ENCODE measurements at regions not wholly inside any gene's neighbourhood (a gene's known extent, or its start where the extent isn't known, plus 50 kb on each side); places are given as distances from the start of the nearest gene placed in this dataset.
A peak's percentile ranks its signal among the peaks of the same experiment; 100 is the strongest.

DNA sequence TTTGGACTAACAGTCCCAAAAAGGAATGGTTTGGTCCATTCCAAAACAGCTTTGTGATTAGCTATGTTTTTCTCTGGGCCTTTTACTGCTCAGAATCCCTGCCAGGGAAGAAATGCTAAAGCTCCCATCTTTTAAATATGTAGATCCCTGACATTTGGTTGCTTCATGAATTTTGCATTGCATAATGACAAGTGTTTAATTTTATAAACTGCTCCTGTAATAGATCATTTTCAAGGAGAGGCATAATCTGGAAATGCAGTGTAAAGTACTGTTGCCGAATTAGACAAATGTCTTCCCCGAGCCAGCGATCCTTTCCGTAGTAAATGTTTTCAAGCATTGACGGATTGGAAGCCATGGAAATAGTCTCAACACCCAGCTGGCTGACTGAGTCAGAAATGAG, 291.3 kb upstream of the PRKD1 start:
- ChIA-PET CTCF (no interaction called here), POLR2A (ENCODE audit: unreplicated experiment) (no interaction called here)
- Histone ChIP-seq H3K79me2 (ENCODE audit: low read length) (no peaks in the 10 kb centered on the region), H3K4me3 (ENCODE audit: low read length) (no peak overlapping the region), H3K9ac (ENCODE audit: low read length) (no peak overlapping the region), H3F3A (ENCODE audit: low read length, unreplicated experiment) (peaks cover 3% of the 10 kb centered on the region), H3K9me2 (replicated peaks; ENCODE audit: low read length) (no peaks in the 10 kb centered on the region), H3K27me3 (ENCODE audit: low read length) (no peaks in the 10 kb centered on the region), H2AFZ (ENCODE audit: low read length) (no peak overlapping the region), H3K9me3 (ENCODE audit: low read length) (no peaks in the 10 kb centered on the region), H3K4me2 (ENCODE audit: low read length) (no peak overlapping the region), H3K36me3 (ENCODE audit: low read depth, low read length) (no peaks in the 10 kb centered on the region), H4K20me1 (ENCODE audit: low read length) (no peaks in the 10 kb centered on the region), H3K27ac (ENCODE audit: low read length) (no peak overlapping the region), H3K4me1 (ENCODE audit: insufficient read depth, low read length) (peaks cover 24% of the 10 kb centered on the region)
- DNase-seq (no peak), ATAC-seq (no peak)
- TF ChIP-seq EZH2 (IDR thresholded peaks at IDR 0.05; ENCODE audit: low read length, unreplicated experiment) (no peak), EZH2phosphoT487 (IDR thresholded peaks at IDR 0.05; ENCODE audit: borderline replicate concordance, low read length) (no peak)
- TF ChIP-seq, protein P1, sequence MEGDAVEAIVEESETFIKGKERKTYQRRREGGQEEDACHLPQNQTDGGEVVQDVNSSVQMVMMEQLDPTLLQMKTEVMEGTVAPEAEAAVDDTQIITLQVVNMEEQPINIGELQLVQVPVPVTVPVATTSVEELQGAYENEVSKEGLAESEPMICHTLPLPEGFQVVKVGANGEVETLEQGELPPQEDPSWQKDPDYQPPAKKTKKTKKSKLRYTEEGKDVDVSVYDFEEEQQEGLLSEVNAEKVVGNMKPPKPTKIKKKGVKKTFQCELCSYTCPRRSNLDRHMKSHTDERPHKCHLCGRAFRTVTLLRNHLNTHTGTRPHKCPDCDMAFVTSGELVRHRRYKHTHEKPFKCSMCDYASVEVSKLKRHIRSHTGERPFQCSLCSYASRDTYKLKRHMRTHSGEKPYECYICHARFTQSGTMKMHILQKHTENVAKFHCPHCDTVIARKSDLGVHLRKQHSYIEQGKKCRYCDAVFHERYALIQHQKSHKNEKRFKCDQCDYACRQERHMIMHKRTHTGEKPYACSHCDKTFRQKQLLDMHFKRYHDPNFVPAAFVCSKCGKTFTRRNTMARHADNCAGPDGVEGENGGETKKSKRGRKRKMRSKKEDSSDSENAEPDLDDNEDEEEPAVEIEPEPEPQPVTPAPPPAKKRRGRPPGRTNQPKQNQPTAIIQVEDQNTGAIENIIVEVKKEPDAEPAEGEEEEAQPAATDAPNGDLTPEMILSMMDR (conservative IDR thresholded peaks at IDR 0.05; ENCODE audit: low read depth, low read length) = no peak
- intact Hi-C loops (cut with micrococcal nuclease) = loop anchor here (10.0 kb wide), 1 partner anchor 294 kb away; the partner anchor contains the start of gene PRKD1
- BruUV-seq (replicated peaks) = no TSS peak

DNA sequence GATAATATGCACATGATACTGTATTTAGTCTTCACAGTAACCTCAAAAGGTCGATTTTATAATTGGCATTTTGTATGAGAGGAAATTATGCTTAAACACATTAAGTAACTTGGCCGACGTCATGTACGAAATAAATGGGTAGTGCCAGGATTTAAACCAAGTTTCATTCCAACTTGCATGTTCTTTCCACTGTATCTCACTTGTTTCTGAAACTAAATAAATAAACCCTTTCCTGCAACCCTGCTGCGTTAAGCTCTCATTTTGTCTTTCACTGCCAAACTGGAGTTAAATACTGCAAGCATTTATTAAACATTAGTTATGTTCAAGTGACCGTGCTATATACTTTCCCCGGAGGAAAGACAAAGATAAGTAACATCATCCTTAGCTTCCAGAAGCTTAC, 293.9 kb upstream of the PRKD1 start:
- H3K4me3 ChIP-seq (ENCODE audit: low read length) = no peak overlapping the region
- ATAC-seq (no peak), DNase-seq (no peak)
- no peaks in the 10 kb centered on the region for H3K79me2 ChIP-seq (ENCODE audit: low read length)
- ChIA-PET CTCF (interaction anchor here (1.3 kb wide), 1 partner anchor 49 kb away, joined by 5 read pairs; no protein-coding TSS in a partner anchor), POLR2A (ENCODE audit: unreplicated experiment) (interaction anchor here (0.7 kb wide), 1 partner anchor 558 kb away, joined by 4 read pairs; no protein-coding TSS in a partner anchor)
- H3K9me3 ChIP-seq (ENCODE audit: low read length) = no peaks in the 10 kb centered on the region
- intact Hi-C loops (cut with micrococcal nuclease) = loop anchor here (10.0 kb wide), 2 partner anchors 223 to 1567 kb away; no protein-coding TSS in a partner anchor
- TF ChIP-seq, protein P1 (conservative IDR thresholded peaks at IDR 0.05; ENCODE audit: low read depth, low read length) = no peak
- no peak for TF ChIP-seq EZH2phosphoT487 (IDR thresholded peaks at IDR 0.05; ENCODE audit: borderline replicate concordance, low read length)
- H3K9ac ChIP-seq (ENCODE audit: low read length) = no peak overlapping the region
- no peaks in the 10 kb centered on the region for H3K27me3 ChIP-seq (ENCODE audit: low read length)
- no peaks in the 10 kb centered on the region for H4K20me1 ChIP-seq (ENCODE audit: low read length)
- H2AFZ ChIP-seq (ENCODE audit: low read length) = no peak overlapping the region
- peaks cover 34% of the 10 kb centered on the region for H3K4me1 ChIP-seq (ENCODE audit: insufficient read depth, low read length)
- H3F3A ChIP-seq (ENCODE audit: low read length, unreplicated experiment) = peaks cover 3% of the 10 kb centered on the region
- H3K27ac ChIP-seq (ENCODE audit: low read length) = no peak overlapping the region
- peak overlapping the region; percentile 38 for H3K4me2 ChIP-seq (ENCODE audit: low read length)
- BruUV-seq (replicated peaks) = no TSS peak
- H3K36me3 ChIP-seq (ENCODE audit: low read depth, low read length) = no peaks in the 10 kb centered on the region
- no peaks in the 10 kb centered on the region for H3K9me2 ChIP-seq (replicated peaks; ENCODE audit: low read length)

DNA sequence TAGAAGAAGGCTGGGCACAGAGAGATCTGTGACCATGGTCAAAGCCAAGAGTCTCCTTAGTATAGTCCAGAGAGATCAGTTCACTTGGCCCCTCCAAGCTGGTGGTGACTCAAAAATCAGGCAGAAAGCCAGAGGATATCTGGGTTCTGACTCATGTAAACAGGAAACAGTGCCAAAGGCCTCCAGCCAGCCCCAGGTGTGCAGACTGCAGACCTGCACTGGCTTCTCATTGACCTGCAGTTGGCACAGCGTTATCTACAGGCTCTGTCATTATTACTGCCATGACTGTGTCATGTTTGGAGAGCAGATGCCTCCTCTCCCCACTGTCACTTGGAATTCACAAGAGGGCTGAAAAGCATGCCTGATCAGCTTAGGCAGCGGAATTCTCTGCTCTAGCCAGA, 295.7 kb upstream of the PRKD1 start:
- no peak overlapping the region for H3K9ac ChIP-seq (ENCODE audit: low read length)
- intact Hi-C loops (cut with micrococcal nuclease) = loop anchor here (2.0 to 10.0 kb wide), 4 partner anchors 27 to 1569 kb away; no protein-coding TSS in a partner anchor
- no TSS peak for BruUV-seq (replicated peaks)
- H3F3A ChIP-seq (ENCODE audit: low read length, unreplicated experiment) = peaks cover 3% of the 10 kb centered on the region
- no peak overlapping the region for H2AFZ ChIP-seq (ENCODE audit: low read length)
- H3K9me2 ChIP-seq (replicated peaks; ENCODE audit: low read length) = no peaks in the 10 kb centered on the region
- peaks cover 47% of the 10 kb centered on the region for H3K4me1 ChIP-seq (ENCODE audit: insufficient read depth, low read length)
- peak overlapping the region; percentile 66 for H3K4me2 ChIP-seq (ENCODE audit: low read length)
- TF ChIP-seq EZH2 (IDR thresholded peaks at IDR 0.05; ENCODE audit: low read length, unreplicated experiment) = no peak
- TF ChIP-seq EZH2phosphoT487 (IDR thresholded peaks at IDR 0.05; ENCODE audit: borderline replicate concordance, low read length) = no peak
- TF ChIP-seq, protein P1 (conservative IDR thresholded peaks at IDR 0.05; ENCODE audit: low read depth, low read length) = no peak
- H3K27ac ChIP-seq (ENCODE audit: low read length) = peak overlapping the region; percentile 47
- H3K27me3 ChIP-seq (ENCODE audit: low read length) = no peaks in the 10 kb centered on the region
- H3K9me3 ChIP-seq (ENCODE audit: low read length) = no peaks in the 10 kb centered on the region
- ChIA-PET CTCF (interaction anchor here (1.1 to 1.7 kb wide), 2 partner anchors 9 to 47 kb away, joined by 6 to 14 read pairs; no protein-coding TSS in a partner anchor), POLR2A (ENCODE audit: unreplicated experiment) (no interaction called here)
- H3K79me2 ChIP-seq (ENCODE audit: low read length) = no peaks in the 10 kb centered on the region
- DNase-seq (peak; percentile 99), ATAC-seq (peak; percentile 93)
- no peaks in the 10 kb centered on the region for H4K20me1 ChIP-seq (ENCODE audit: low read length)
- no peaks in the 10 kb centered on the region for H3K36me3 ChIP-seq (ENCODE audit: low read depth, low read length)
- H3K4me3 ChIP-seq (ENCODE audit: low read length) = no peak overlapping the region
